ENCODE measurements at regions not wholly inside any gene's neighbourhood (a gene's known extent, or its start where the extent isn't known, plus 50 kb on each side); places are given as distances from the start of the nearest gene placed in this dataset.

GRCh38 chr17:36661047-36661666 lies 59.8 kb downstream of the MRM1 start:
- DNase-seq, result peak; percentile 14

- DNase-seq, result no peak
Observed at GRCh38 chr17:36661688-36662087, 60.3 kb downstream of the MRM1 start.

- no peak for DNase-seq
Observed at GRCh38 chr17:36665417-36665816, 64.0 kb downstream of the MRM1 start.

GRCh38 chr17:36667922-36668321 lies 66.5 kb downstream of the MRM1 start:
- no peak for DNase-seq

GRCh38 chr17:36668824-36669223 lies 67.4 kb downstream of the MRM1 start:
- no peak for DNase-seq

- no peak for DNase-seq
Observed at GRCh38 chr17:36671144-36671543, 69.8 kb downstream of the MRM1 start.

GRCh38 chr17:36672403-36672918 lies 71.1 kb downstream of the MRM1 start:
- DNase-seq, result no peak

GRCh38 chr17:36673068-36673467 lies 71.7 kb downstream of the MRM1 start:
- DNase-seq, result no peak

GRCh38 chr17:36673637-36674277 lies 72.4 kb downstream of the MRM1 start:
- DNase-seq, result no peak

- no peak for DNase-seq
Observed at GRCh38 chr17:36674278-36674650, 72.9 kb downstream of the MRM1 start.

GRCh38 chr17:36675250-36675649 lies 73.9 kb downstream of the MRM1 start:
- no peak for DNase-seq

- DNase-seq, result no peak
Observed at GRCh38 chr17:36675786-36676185, 74.4 kb downstream of the MRM1 start.

GRCh38 chr17:36679815-36680467 lies 78.6 kb downstream of the MRM1 start:
- DNase-seq, result no peak

GRCh38 chr17:36680701-36681202 lies 79.4 kb downstream of the MRM1 start:
- no peak for DNase-seq

- DNase-seq, result no peak
Observed at GRCh38 chr17:36682773-36683172, 81.4 kb downstream of the MRM1 start.

GRCh38 chr17:36683387-36683786 lies 82.0 kb downstream of the MRM1 start:
- no peak for DNase-seq

- DNase-seq, result no peak
Observed at GRCh38 chr17:36684134-36684533, 82.8 kb downstream of the MRM1 start.

- no peak for DNase-seq
Observed at GRCh38 chr17:36686123-36686669, 84.8 kb downstream of the MRM1 start.

- DNase-seq, result no peak
Observed at GRCh38 chr17:36687736-36688135, 86.4 kb downstream of the MRM1 start.

GRCh38 chr17:36689089-36689667 lies 87.8 kb downstream of the MRM1 start:
- no peak for DNase-seq

- no peak for DNase-seq
Observed at GRCh38 chr17:36690190-36690589, 88.8 kb downstream of the MRM1 start.

- no peak for DNase-seq
Observed at GRCh38 chr17:36691606-36692005, 90.2 kb downstream of the MRM1 start.

- DNase-seq, result no peak
Observed at GRCh38 chr17:36695082-36695481, 93.7 kb downstream of the MRM1 start.

All from midbrain (tissue), 1 donor.